ENCODE measurements at regions not wholly inside any gene's neighbourhood (a gene's known extent, or its start where the extent isn't known, plus 50 kb on each side); places are given as distances from the start of the nearest gene placed in this dataset.

- H3K27me3 ChIP-seq = no peaks in the 10 kb centered on the region
- H3K27ac ChIP-seq = no peak overlapping the region
- ATAC-seq = no peak
- H3K9me3 ChIP-seq = no peaks in the 10 kb centered on the region
- no peak overlapping the region for H3K4me3 ChIP-seq
- TF ChIP-seq POLR2A (IDR thresholded peaks at IDR 0.05) (no peak), CTCF (IDR thresholded peaks at IDR 0.05 in 4 of 5, conservative IDR thresholded peaks at IDR 0.05 in 1 of 5) (no peak)
- in situ Hi-C loops (cut with MboI; ENCODE audit: low sequenced_read_pairs in 4 of 4) (no loop called here), intact Hi-C loops (cut with DNase I; ENCODE audit: low total_unique reads) (no loop called here)
- DNase-seq = no peak
- H3K4me1 ChIP-seq = no peaks in the 10 kb centered on the region
- H3K36me3 ChIP-seq = no peaks in the 10 kb centered on the region
Measured at GRCh38 chr3:166291186-166291955, 454.1 kb upstream of the BCHE start.

- H3K4me3 ChIP-seq = no peak overlapping the region
- intact Hi-C loops (cut with DNase I; ENCODE audit: low total_unique reads) (no loop called here), in situ Hi-C loops (cut with MboI; ENCODE audit: low sequenced_read_pairs in 4 of 4) (no loop called here)
- H3K4me1 ChIP-seq = no peaks in the 10 kb centered on the region
- no peaks in the 10 kb centered on the region for H3K9me3 ChIP-seq
- no peaks in the 10 kb centered on the region for H3K36me3 ChIP-seq
- no peaks in the 10 kb centered on the region for H3K27me3 ChIP-seq
- TF ChIP-seq POLR2A (IDR thresholded peaks at IDR 0.05) (no peak), CTCF (IDR thresholded peaks at IDR 0.05 in 4 of 5, conservative IDR thresholded peaks at IDR 0.05 in 1 of 5) (no peak)
- no peak for DNase-seq
- no peak overlapping the region for H3K27ac ChIP-seq
- no peak for ATAC-seq
Measured at GRCh38 chr3:166285001-166285400, 447.8 kb upstream of the BCHE start.

GRCh38 chr3:166283840-166284239, 446.6 kb upstream of the BCHE start:
- no peak for TF ChIP-seq POLR2A (IDR thresholded peaks at IDR 0.05)
- TF ChIP-seq CTCF (IDR thresholded peaks at IDR 0.05 in 4 of 5, conservative IDR thresholded peaks at IDR 0.05 in 1 of 5) = no peak
- in situ Hi-C loops (cut with MboI; ENCODE audit: low sequenced_read_pairs in 4 of 4) (no loop called here), intact Hi-C loops (cut with DNase I; ENCODE audit: low total_unique reads) (no loop called here)
- DNase-seq = no peak
- H3K4me3 ChIP-seq = no peak overlapping the region
- no peaks in the 10 kb centered on the region for H3K4me1 ChIP-seq
- no peaks in the 10 kb centered on the region for H3K27me3 ChIP-seq
- H3K36me3 ChIP-seq = no peaks in the 10 kb centered on the region
- no peak overlapping the region for H3K27ac ChIP-seq
- no peak for ATAC-seq
- H3K9me3 ChIP-seq = no peaks in the 10 kb centered on the region

GRCh38 chr3:166282931-166283330, 445.7 kb upstream of the BCHE start:
- Histone ChIP-seq H3K36me3 (no peaks in the 10 kb centered on the region), H3K4me3 (no peak overlapping the region), H3K27ac (no peak overlapping the region), H3K4me1 (no peaks in the 10 kb centered on the region), H3K27me3 (no peaks in the 10 kb centered on the region), H3K9me3 (no peaks in the 10 kb centered on the region)
- TF ChIP-seq CTCF (IDR thresholded peaks at IDR 0.05 in 4 of 5, conservative IDR thresholded peaks at IDR 0.05 in 1 of 5) = no peak
- no peak for TF ChIP-seq POLR2A (IDR thresholded peaks at IDR 0.05)
- DNase-seq (no peak), ATAC-seq (no peak)
- in situ Hi-C loops (cut with MboI; ENCODE audit: low sequenced_read_pairs in 4 of 4) = no loop called here
- intact Hi-C loops (cut with DNase I; ENCODE audit: low total_unique reads) = no loop called here

- no peaks in the 10 kb centered on the region for H3K4me1 ChIP-seq
- H3K27me3 ChIP-seq = no peaks in the 10 kb centered on the region
- ATAC-seq (no peak), DNase-seq (no peak)
- H3K27ac ChIP-seq = no peak overlapping the region
- in situ Hi-C loops (cut with MboI; ENCODE audit: low sequenced_read_pairs in 4 of 4) = no loop called here
- no peaks in the 10 kb centered on the region for H3K9me3 ChIP-seq
- TF ChIP-seq POLR2A (IDR thresholded peaks at IDR 0.05) (no peak), CTCF (IDR thresholded peaks at IDR 0.05 in 4 of 5, conservative IDR thresholded peaks at IDR 0.05 in 1 of 5) (no peak)
- intact Hi-C loops (cut with DNase I; ENCODE audit: low total_unique reads) = no loop called here
- H3K36me3 ChIP-seq = no peaks in the 10 kb centered on the region
- no peak overlapping the region for H3K4me3 ChIP-seq
Measured at GRCh38 chr3:166279636-166280035, 442.4 kb upstream of the BCHE start.

All from gastrocnemius medialis (tissue), 4 donors.